ENCODE measurements at regions not wholly inside any gene's neighbourhood (a gene's known extent, or its start where the extent isn't known, plus 50 kb on each side); places are given as distances from the start of the nearest gene placed in this dataset.

- no peak for DNase-seq (ENCODE audit: low read depth in 4 of 4, low spot score in 3 of 4)
These were observed 567.9 kb upstream of the GBE1 start for GRCh38 chr3:82329300-82329699.

GRCh38 chr3:82311901-82312300 is 550.5 kb upstream of the GBE1 start:
- DNase-seq (ENCODE audit: low read depth in 4 of 4, low spot score in 3 of 4): no peak

DNA sequence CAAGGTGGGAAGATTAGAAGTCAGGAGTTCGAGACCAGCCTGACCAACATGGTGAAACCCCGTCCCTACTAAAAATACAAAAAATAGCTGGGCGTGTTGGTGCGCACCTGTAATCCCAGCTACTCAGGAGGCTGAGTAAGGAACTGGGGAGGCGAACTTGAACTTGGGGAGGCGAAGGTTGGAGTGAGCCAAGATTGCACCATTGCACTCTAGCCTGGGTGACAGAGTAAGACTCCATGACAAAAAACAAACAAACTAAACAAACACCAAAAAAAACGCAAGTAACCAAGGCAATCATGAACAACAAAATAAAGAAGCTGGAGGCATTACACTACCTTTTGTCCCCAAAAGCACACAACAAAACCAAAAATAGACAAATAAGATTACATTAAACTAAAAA is 547.3 kb upstream of the GBE1 start:
- DNase-seq (ENCODE audit: low read depth in 4 of 4, low spot score in 3 of 4): no peak

GRCh38 chr3:82306189-82306588 is 544.7 kb upstream of the GBE1 start:
- no peak for DNase-seq (ENCODE audit: low read depth in 4 of 4, low spot score in 3 of 4)

- no peak for DNase-seq (ENCODE audit: low read depth in 4 of 4, low spot score in 3 of 4)
These were observed 533.2 kb upstream of the GBE1 start for GRCh38 chr3:82294609-82295008.

DNA sequence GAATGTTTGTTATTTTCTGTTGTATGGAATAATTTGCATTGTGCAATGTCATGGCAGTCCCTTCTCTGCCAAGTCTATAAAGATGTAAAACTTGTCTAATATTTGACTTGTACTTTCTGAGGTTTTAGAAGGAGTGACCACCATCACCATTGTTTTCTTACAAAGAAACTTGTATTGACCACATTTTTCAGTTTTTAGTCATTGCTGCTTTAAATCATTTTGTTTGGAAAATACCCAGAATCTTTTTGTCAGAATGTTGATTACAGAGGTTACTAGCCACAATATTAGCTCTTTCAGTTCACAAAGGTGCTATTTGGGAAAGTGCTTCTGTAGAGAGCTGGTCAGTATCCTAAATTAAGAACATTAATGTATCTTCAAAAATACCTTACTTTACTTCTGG is 532.4 kb upstream of the GBE1 start:
- no peak for DNase-seq (ENCODE audit: low read depth in 4 of 4, low spot score in 3 of 4)

GRCh38 chr3:82293435-82293834 is 532.0 kb upstream of the GBE1 start:
- no peak for DNase-seq (ENCODE audit: low read depth in 4 of 4, low spot score in 3 of 4)

- DNase-seq (ENCODE audit: low read depth in 4 of 4, low spot score in 3 of 4): no peak
These were observed 526.1 kb upstream of the GBE1 start for GRCh38 chr3:82287562-82287961.

DNA sequence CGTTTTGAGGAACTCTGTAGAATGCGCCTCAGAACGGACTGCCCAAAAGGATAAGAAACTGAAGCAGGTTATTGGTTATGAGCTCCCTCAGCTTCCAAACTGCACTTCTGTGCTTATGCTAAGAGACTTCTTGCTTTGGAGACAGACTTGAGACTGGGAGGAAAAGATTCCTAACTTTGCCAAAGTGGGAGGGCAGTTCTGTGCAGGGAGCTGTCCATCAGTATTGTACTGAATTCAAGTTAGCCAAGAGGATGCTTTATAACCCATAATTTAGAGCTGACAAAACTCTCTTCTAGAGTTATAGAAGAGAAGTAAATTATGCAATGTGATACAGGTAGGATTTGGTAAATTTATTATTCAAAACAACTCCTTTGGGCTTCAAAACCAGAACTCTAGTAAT is 519.8 kb upstream of the GBE1 start:
- DNase-seq (ENCODE audit: low read depth in 4 of 4, low spot score in 3 of 4): peak in 1 of 4 donors; percentile 3

DNA sequence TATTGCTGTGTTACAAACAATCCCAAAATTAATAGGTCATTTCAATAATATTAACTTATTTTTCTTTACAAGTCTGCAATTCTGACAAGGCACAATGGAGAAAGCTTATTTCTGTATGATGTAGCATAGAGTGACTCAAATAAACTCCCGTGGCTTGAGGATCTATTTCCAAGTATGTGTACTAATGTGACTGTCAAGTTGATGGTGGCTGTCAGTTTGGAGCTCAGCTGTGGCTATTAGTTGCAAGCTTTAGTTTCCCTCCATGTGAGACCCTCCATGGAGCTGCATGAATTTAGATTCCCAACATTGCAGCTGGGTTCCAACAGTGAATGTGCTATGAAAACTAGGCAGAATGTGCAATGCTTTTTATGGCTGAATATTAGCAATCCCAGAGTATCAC is 515.5 kb upstream of the GBE1 start:
- no peak for DNase-seq (ENCODE audit: low read depth in 4 of 4, low spot score in 3 of 4)

DNA sequence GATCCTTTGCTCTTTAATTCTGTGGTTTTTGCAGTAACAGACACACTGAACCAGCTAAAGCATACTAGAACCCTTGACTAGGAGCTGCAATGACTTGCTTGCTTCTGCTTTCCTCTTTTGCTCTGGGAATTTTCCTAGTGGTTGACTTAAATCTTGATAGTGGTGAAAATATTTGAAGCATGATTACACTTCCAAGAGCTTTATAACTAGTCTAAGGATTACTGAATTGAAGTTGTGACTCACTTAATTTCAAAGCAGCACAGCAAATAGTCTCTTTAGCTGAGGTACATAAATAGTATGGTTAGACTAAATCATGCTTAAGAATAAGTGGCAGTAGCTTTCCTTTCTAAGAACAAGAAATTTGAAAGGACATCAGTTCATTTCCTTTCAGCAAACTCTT is 513.5 kb upstream of the GBE1 start:
- no peak for DNase-seq (ENCODE audit: low read depth in 4 of 4, low spot score in 3 of 4)

DNA sequence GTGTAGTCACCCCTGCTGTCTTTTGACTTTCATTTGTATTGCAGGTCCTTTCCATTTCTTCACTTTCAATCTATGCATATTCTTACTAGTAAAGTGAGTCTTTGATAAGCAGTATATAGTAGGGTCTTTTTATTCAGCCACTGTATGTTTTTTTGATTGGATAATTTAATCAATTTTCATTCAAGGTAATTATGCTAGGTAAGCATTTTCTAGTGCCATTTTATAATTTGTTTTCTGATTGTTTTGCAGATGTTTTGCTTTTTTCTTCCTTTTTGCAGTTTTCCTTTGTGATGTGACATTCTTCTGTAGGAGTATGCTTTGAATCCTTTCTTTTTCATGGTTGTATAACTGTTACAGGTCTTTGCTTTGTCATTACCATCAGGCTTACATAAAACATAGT is 504.3 kb upstream of the GBE1 start:
- DNase-seq (ENCODE audit: low read depth in 4 of 4, low spot score in 3 of 4): no peak

- DNase-seq (ENCODE audit: low read depth in 4 of 4, low spot score in 3 of 4): no peak
These were observed 500.7 kb upstream of the GBE1 start for GRCh38 chr3:82262193-82262592.

GRCh38 chr3:82261637-82262036 is 500.2 kb upstream of the GBE1 start:
- DNase-seq (ENCODE audit: low read depth in 4 of 4, low spot score in 3 of 4): no peak

GRCh38 chr3:82261013-82261412 is 499.6 kb upstream of the GBE1 start:
- no peak for DNase-seq (ENCODE audit: low read depth in 4 of 4, low spot score in 3 of 4)

DNA sequence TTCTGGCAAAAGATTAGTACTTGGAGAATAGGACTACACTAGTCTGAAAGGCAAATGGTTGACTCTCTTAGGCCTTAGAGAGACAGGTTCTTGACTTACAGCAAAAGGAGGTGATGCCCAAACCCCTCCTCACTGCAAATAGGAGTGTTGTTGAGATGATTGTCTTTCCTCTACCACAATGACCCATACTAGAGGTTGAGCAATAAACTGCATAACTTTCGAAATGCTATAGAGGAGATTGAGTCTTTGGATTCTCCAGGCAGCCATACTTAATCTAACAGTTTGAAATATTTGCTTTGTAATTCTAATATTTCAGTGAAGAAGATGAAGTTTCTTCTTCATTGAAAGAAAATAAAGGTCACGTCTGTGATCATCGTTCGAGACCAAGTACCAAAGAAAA is 498.5 kb upstream of the GBE1 start:
- DNase-seq (ENCODE audit: low read depth in 4 of 4, low spot score in 3 of 4): no peak

GRCh38 chr3:82240322-82240721 is 478.9 kb upstream of the GBE1 start:
- DNase-seq (ENCODE audit: low read depth in 4 of 4, low spot score in 3 of 4): no peak

DNA sequence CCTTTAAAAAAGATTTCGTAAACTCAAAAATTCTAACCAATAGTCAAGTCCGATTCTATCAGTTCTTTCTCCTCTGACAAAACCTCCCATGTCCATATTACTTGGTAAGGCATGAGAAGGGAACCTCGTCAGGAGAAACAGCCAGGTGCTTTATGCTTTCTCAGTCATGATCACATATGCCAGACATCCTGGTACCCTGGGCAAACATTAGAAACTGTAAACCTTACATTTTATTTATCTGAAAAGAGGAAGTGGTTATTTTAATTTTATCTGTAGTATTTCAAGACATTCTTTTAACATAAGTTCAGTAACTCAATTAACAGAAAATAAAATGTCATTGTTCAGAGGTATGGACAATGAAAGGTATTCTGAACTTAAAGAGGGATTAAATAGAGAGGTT is 474.8 kb upstream of the GBE1 start:
- DNase-seq (ENCODE audit: low read depth in 4 of 4, low spot score in 3 of 4): no peak

- DNase-seq (ENCODE audit: low read depth in 4 of 4, low spot score in 3 of 4): no peak
These were observed 468.0 kb upstream of the GBE1 start for GRCh38 chr3:82229397-82229796.

GRCh38 chr3:82224661-82225060 is 463.2 kb upstream of the GBE1 start:
- DNase-seq (ENCODE audit: low read depth in 4 of 4, low spot score in 3 of 4): no peak

- no peak for DNase-seq (ENCODE audit: low read depth in 4 of 4, low spot score in 3 of 4)
These were observed 461.0 kb upstream of the GBE1 start for GRCh38 chr3:82222401-82222800.

GRCh38 chr3:82217571-82217970 is 456.1 kb upstream of the GBE1 start:
- DNase-seq (ENCODE audit: low read depth in 4 of 4, low spot score in 3 of 4): no peak

- DNase-seq (ENCODE audit: low read depth in 4 of 4, low spot score in 3 of 4): no peak
These were observed 446.7 kb upstream of the GBE1 start for GRCh38 chr3:82208002-82208710.
